ENCODE measurements at regions not wholly inside any gene's neighbourhood (a gene's known extent, or its start where the extent isn't known, plus 50 kb on each side); places are given as distances from the start of the nearest gene placed in this dataset.
A peak's percentile ranks its signal among the peaks of the same experiment; 100 is the strongest.

DNA sequence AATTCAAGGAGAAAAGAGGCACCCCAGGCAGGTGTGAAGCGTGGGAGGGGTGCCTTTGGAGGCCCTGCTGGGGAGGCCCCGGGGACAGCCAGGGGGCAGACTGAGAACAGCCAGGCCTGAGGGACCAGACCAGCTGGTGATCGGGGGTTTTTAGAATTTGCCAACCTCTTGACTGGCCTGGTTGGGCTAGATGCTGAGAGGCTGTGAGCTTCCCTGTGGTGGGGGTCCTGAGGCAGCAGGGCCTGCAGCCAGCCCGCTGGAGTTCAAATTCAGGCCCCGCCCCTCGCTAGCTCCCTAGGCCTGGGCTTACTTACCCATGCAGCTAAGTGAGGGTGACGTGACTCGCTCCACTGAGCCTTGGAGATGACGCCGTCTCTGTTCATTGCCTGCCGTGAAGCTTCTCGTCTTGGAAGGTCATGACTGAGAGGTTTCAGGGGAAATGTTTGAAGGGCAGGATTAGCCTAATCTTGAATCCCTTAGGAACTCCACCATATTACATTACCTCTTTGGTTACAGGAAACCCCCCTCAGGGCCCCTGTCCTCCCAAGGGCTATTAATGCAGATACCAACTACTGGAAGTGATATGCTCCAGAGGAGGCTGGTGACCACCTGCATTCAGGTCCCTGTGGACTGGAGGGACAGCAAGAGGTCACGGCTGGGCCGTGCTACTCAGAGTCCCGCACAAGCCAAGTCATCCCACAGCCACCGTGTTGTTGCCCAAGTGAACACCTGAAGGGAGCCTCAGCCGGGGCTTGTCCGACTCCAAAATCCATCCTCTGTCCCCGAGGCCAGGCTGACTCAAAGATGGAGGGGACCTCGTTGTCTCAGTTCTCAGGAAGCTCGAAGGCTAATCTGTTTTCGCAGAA, 73.9 kb upstream of the DUSP22 start:
- no peak; the same call in 1 of the 2 replicates for TF ChIP-seq POLR2AphosphoS5 (IDR thresholded peaks at IDR 0.05; ENCODE audit: low read depth, low read length)
- no peak for TF ChIP-seq TAF1 (IDR thresholded peaks at IDR 0.05; ENCODE audit: low read depth, low read length)
- peak; percentile 55; the same call in 1 of the 2 replicates for TF ChIP-seq POU2F2 (IDR thresholded peaks at IDR 0.05; ENCODE audit: low read depth, low read length)
- TF ChIP-seq PAX5 (IDR thresholded peaks at IDR 0.05; ENCODE audit: insufficient read depth, low read length, severe bottlenecking): peak; percentile 40
- peak; percentile 98 for FAIRE-seq
- DNase-seq (ENCODE audit: insufficient read length, low spot score): no peak

DNA sequence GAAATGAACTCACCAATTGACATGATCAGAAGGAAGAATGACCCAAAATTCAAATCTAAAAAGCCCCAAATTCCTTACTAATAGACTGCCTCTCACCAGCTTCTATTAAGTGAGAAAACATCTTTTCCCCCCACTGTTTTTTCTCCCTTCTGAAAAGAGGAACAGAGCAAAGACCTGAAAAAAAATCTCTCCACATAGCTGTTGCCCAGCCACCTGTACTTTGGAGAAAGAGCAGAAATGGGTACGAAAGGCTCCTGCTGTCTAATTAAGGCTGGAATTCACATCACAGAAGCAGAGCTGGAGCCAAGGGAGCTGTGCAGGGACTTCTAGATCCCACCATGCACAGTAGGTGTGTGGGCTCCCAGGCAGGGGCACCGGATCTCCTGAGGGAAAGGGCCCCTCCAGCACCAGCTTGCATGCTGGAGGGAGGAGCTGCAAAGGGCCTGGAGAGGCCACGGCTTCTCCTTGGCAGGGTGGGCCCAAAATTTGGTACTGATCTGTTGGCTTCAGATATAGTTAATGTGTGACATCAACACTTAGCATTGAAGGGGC, 73.2 kb upstream of the DUSP22 start:
- no peak for DNase-seq (ENCODE audit: insufficient read length, low spot score)
- TF ChIP-seq TAF1 (IDR thresholded peaks at IDR 0.05; ENCODE audit: low read depth, low read length) (no peak), SPI1 (IDR thresholded peaks at IDR 0.05; ENCODE audit: low read depth, low read length) (peak; percentile 96)
- no peak for FAIRE-seq

DNA sequence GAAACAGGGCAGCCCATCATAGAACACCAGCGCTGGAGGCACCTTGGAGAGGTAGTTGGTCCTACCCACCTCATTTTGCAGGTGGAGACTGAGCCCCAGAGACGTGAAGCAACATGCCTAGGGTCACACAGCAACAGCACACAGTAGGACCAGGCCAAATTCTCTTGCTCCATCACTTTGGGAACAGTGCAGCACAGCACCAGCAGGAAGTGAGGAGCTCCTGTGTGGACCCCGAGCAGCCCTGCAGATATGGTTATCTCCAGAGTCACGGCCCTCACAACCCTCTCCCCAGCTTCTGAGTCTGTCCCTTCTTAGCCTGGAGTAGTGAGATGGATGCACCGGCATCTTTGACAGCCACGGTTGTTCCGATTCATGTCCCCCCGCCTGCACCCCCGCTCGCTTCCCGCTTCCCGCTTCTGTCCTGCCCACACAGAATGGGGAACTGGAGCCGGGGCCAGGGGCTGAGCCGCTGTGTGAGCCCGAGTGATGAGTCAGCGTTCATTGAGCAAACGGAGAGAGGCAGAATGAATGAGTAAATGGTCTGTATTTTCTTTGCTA, 72.6 kb upstream of the DUSP22 start:
- peak; percentile 51; the same call in 1 of the 2 replicates for TF ChIP-seq POLR2A (IDR thresholded peaks at IDR 0.05; ENCODE audit: low read depth, low read length)
- no peak for TF ChIP-seq TAF1 (IDR thresholded peaks at IDR 0.05; ENCODE audit: low read depth, low read length)
- peak; percentile 68 for TF ChIP-seq POLR2AphosphoS5 (IDR thresholded peaks at IDR 0.05; ENCODE audit: low read depth, low read length)
- peak; percentile 90 for TF ChIP-seq SPI1 (IDR thresholded peaks at IDR 0.05; ENCODE audit: low read depth, low read length)
- FAIRE-seq: peak; percentile 90
- no peak for DNase-seq (ENCODE audit: insufficient read length, low spot score)

DNA sequence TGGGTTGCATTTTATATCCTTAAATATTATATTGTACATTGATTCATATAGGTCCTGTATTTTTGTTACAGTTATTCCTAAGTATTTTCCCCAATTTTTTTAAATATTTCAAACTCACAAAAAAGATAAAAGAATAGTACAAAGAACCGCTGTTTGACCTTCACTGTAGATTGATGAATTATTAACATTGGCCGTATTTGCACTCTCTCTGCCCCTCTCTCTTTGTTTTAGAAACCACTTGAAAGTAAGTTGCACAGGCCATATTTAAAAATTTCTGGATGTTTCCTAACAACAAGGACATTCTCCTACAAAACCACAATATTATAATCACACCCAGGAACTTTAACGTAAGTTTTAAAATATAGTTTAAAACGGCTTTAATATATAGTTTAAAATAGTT, 72.0 kb upstream of the DUSP22 start:
- FAIRE-seq (no peak), DNase-seq (ENCODE audit: insufficient read length, low spot score) (no peak)
- no peak for TF ChIP-seq PAX5 (IDR thresholded peaks at IDR 0.05; ENCODE audit: insufficient read depth, low read length, severe bottlenecking)
- TF ChIP-seq SPI1 (IDR thresholded peaks at IDR 0.05; ENCODE audit: low read depth, low read length): no peak

DNA sequence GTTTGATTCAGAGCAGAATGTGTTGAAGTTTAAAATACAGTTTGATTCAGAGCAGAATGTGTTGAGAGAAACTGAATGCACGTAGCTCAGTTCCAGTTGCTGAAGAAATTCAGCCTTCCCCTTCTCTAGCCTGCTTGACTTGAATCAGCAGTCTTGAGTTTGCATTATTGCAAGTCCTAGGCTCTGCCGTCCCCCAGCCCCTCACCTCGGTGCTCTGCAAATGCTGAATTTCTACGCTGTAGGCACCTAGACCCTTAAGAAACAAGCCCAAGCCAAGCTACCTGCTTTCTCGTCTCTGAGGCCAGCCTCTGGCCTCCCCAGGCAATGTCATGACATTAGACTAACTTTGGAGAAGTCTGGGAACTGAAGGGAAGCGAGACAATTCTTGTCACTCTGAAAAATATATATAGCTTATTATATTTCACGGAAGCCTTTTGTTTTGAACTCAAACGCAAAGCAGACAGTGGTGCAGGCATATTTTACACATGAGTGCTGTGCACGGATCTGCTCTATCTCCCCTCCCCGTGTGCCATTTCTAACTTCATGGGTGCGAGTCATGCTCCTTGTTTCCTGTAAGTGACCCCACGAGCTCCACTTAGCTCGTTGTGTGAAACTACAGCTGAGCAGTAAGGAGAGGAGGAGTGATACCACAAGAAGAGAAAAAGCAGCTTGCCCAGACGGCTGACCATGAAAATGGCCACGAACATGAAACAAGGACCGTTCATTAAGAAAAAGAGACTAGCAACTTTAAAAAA, 71.4 kb upstream of the DUSP22 start:
- FAIRE-seq (peak; percentile 96), DNase-seq (ENCODE audit: insufficient read length, low spot score) (no peak)
- peak; percentile 10; the same call in 1 of the 2 replicates for TF ChIP-seq TAF1 (IDR thresholded peaks at IDR 0.05; ENCODE audit: low read depth, low read length)
- no peak for TF ChIP-seq PAX5 (IDR thresholded peaks at IDR 0.05; ENCODE audit: insufficient read depth, low read length, severe bottlenecking)
- TF ChIP-seq POU2F2 (IDR thresholded peaks at IDR 0.05; ENCODE audit: low read depth, low read length): no peak
- TF ChIP-seq POLR2AphosphoS5 (IDR thresholded peaks at IDR 0.05; ENCODE audit: low read depth, low read length): peak; percentile 47; the same call in 1 of the 2 replicates
- peak; percentile 77 for TF ChIP-seq POLR2A (IDR thresholded peaks at IDR 0.05; ENCODE audit: low read depth, low read length)

DNA sequence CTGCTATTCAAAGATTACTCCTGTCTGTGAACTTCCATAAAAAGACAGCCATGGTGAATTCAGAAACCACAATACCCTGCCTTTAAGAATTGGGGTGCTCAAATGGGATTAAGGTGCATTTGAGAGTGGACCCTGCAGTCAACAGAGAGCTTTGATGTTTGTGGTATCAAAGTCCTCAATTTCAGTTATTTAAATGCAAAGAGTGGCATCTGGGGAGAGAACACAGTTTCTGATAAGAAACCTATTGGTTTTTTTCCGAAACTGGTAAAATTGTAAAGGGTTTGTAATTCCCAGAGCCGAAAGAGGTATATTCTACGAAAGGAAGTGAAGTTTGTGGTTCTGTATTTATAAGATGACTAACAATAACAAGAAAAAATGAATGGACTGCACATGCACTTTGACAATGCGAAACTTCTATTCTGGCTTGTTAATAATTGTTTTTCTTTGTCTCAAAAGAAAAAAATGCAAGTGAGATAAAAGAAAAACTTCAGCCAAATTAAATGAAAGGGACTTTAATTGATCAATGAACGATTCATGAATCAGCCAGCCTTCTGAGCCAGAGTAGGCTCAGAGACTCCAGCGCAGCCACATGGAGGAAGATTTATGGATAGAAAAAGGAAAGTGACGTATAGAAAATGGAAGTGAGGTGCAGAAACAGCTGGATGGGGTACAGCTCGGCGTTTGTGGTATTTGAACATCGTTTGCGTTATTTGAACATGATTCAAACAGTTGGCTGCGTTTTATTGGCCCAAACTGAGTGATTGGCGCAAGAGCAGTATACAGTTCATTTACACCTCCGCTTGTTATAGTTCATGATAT, 70.5 kb upstream of the DUSP22 start:
- no peak for DNase-seq (ENCODE audit: insufficient read length, low spot score)
- TF ChIP-seq POLR2A (IDR thresholded peaks at IDR 0.05; ENCODE audit: low read depth, low read length) (no peak; the same call in 1 of the 2 replicates), PAX5 (IDR thresholded peaks at IDR 0.05; ENCODE audit: insufficient read depth, low read length, severe bottlenecking) (no peak), POU2F2 (IDR thresholded peaks at IDR 0.05; ENCODE audit: low read depth, low read length) (no peak), SPI1 (IDR thresholded peaks at IDR 0.05; ENCODE audit: low read depth, low read length) (peak; percentile 41; the same call in 1 of the 2 replicates)
- FAIRE-seq: peak; percentile 40

DNA sequence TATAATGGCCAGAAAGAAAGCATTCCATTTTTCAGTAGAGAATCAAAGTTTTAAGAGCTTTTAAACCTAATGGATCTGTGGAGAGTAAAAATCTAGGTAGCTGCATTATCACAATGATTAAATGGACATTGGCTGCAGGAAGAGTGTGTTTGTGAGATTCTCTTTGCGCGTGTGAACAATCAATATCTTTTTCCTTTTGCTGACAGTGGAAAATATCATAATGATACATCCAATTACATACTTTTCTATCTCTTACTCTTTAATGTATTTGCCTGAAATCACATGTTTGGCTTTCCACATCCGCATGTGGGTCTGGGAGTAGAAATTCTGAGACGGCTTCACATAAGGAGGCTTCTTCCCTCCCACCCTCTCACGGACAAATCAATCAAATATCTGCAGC, 69.8 kb upstream of the DUSP22 start:
- TF ChIP-seq POLR2A (IDR thresholded peaks at IDR 0.05; ENCODE audit: low read depth, low read length) (no peak), POLR2AphosphoS5 (IDR thresholded peaks at IDR 0.05; ENCODE audit: low read depth, low read length) (no peak), POU2F2 (IDR thresholded peaks at IDR 0.05; ENCODE audit: low read depth, low read length) (no peak), PAX5 (IDR thresholded peaks at IDR 0.05; ENCODE audit: insufficient read depth, low read length, severe bottlenecking) (no peak), TAF1 (IDR thresholded peaks at IDR 0.05; ENCODE audit: low read depth, low read length) (no peak), SPI1 (IDR thresholded peaks at IDR 0.05; ENCODE audit: low read depth, low read length) (no peak)
- FAIRE-seq: no peak
- DNase-seq (ENCODE audit: insufficient read length, low spot score): no peak

DNA sequence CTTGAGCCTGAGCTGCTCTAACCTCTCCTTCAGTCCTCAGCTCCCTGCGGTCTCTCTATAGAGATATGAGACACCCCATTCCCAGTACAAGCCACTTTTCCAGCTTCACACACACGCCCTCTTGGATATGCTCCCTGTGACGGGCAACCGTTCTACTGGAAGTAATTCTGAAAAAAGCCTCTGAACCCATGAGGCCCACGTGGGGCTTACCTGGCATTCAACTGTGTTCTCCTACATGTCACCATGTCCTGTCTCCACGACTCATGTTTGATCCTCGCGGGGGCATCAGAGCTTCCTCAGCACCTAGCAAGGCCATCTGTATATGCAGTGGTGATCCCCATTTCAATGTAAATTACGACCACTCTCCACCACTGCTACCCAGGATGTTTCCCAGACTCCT, 69.2 kb upstream of the DUSP22 start:
- TF ChIP-seq POU2F2 (IDR thresholded peaks at IDR 0.05; ENCODE audit: low read depth, low read length) (no peak), POLR2A (IDR thresholded peaks at IDR 0.05; ENCODE audit: low read depth, low read length) (no peak), PAX5 (IDR thresholded peaks at IDR 0.05; ENCODE audit: insufficient read depth, low read length, severe bottlenecking) (no peak), TAF1 (IDR thresholded peaks at IDR 0.05; ENCODE audit: low read depth, low read length) (no peak), SPI1 (IDR thresholded peaks at IDR 0.05; ENCODE audit: low read depth, low read length) (no peak), POLR2AphosphoS5 (IDR thresholded peaks at IDR 0.05; ENCODE audit: low read depth, low read length) (no peak)
- FAIRE-seq: no peak
- no peak for DNase-seq (ENCODE audit: insufficient read length, low spot score)

DNA sequence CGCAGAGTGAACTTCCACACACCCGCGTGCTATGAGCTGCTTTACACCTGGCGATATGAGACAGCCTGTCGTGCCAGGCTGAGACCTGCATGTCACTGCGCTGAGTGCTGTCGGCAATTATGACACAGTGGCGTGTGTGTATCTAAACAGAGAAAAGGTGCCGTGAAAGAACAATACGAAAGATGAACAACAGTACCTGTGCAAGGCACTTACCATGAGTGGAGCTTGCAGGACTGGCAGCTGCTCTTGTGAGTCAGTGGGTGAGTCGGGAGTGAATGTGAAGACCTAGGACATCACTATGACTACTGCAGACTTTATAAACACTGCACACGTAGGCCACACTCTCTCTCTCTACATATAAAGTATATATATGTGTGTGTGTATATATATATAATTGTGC, 68.5 kb upstream of the DUSP22 start:
- DNase-seq (ENCODE audit: insufficient read length, low spot score): no peak
- peak; percentile 83 for FAIRE-seq

More for the DNA sequence above, 68.5 kb upstream of the DUSP22 start:
- no peak for TF ChIP-seq SPI1 (IDR thresholded peaks at IDR 0.05; ENCODE audit: low read depth, low read length)
- no peak for TF ChIP-seq POLR2AphosphoS5 (IDR thresholded peaks at IDR 0.05; ENCODE audit: low read depth, low read length)
- no peak for TF ChIP-seq PAX5 (IDR thresholded peaks at IDR 0.05; ENCODE audit: insufficient read depth, low read length, severe bottlenecking)
- TF ChIP-seq POU2F2 (IDR thresholded peaks at IDR 0.05; ENCODE audit: low read depth, low read length): no peak
- no peak for TF ChIP-seq TAF1 (IDR thresholded peaks at IDR 0.05; ENCODE audit: low read depth, low read length)
- TF ChIP-seq POLR2A (IDR thresholded peaks at IDR 0.05; ENCODE audit: low read depth, low read length): no peak

Data from GM12891 (cell line).